ENCODE measurements at regions not wholly inside any gene's neighbourhood (a gene's known extent, or its start where the extent isn't known, plus 50 kb on each side); places are given as distances from the start of the nearest gene placed in this dataset.

- no peaks in the 10 kb centered on the region; the same call in 1 of the 2 replicates for H3K9me2 ChIP-seq (ENCODE audit: insufficient read depth)
- H2AFZ ChIP-seq = no peak overlapping the region
- H3K79me2 ChIP-seq (replicated peaks; ENCODE audit: insufficient read depth) = no peaks in the 10 kb centered on the region
- H3K27ac Mint-ChIP-seq = no peak overlapping the region
- no peaks in the 10 kb centered on the region for H3K36me3 ChIP-seq (ENCODE audit: insufficient read depth)
- no peaks in the 10 kb centered on the region for H3K4me1 Mint-ChIP-seq
- H3F3A ChIP-seq (replicated peaks; ENCODE audit: low read depth) = no peaks in the 10 kb centered on the region
- H3K4me2 ChIP-seq = no peak overlapping the region
- no peaks in the 10 kb centered on the region for H3K9me3 Mint-ChIP-seq
- H3K4me1 ChIP-seq (ENCODE audit: insufficient read depth) = no peaks in the 10 kb centered on the region
- no peak for DNase-seq (ENCODE audit: low spot score)
- ATAC-seq = no peak
- H3K4me3 Mint-ChIP-seq = no peak overlapping the region
- H3K4me3 ChIP-seq = no peak overlapping the region
- H3K36me3 Mint-ChIP-seq (ENCODE audit: low read depth) = no peaks in the 10 kb centered on the region
- H3K27ac ChIP-seq (ENCODE audit: low read depth) = no peak overlapping the region
- no peaks in the 10 kb centered on the region for H4K20me1 ChIP-seq (replicated peaks; ENCODE audit: insufficient read depth)
- no peak for TF ChIP-seq ZNF331 (CRISPR knock-in tag; IDR thresholded peaks at IDR 0.05; ENCODE audit: low read depth)
- no peak for TF ChIP-seq NANOG (IDR thresholded peaks at IDR 0.05; ENCODE audit: borderline replicate concordance)
- TF ChIP-seq ZNF114 (CRISPR knock-in tag; IDR thresholded peaks at IDR 0.05) = no peak
- TF ChIP-seq ETS1 (IDR thresholded peaks at IDR 0.05) = no peak
- no peak for TF ChIP-seq EZH2 (IDR thresholded peaks at IDR 0.05; ENCODE audit: low read depth, unreplicated experiment)
- no peak for TF ChIP-seq POLR2AphosphoS5 (IDR thresholded peaks at IDR 0.05; ENCODE audit: low read depth)
- TF ChIP-seq CREB1 (CRISPR knock-in tag; IDR thresholded peaks at IDR 0.05; ENCODE audit: low read depth) = no peak
- no peak for TF ChIP-seq STAT1 (IDR thresholded peaks at IDR 0.05; ENCODE audit: unreplicated experiment)
- no peak for TF ChIP-seq CTCF (conservative IDR thresholded peaks at IDR 0.05; ENCODE audit: low read depth in 2 of 2)
- no peak for TF ChIP-seq ZNF462 (CRISPR knock-in tag; IDR thresholded peaks at IDR 0.05)
- TF ChIP-seq REST (IDR thresholded peaks at IDR 0.05; ENCODE audit: unreplicated experiment) = no peak
- no peak for TF ChIP-seq EZH2phosphoT487 (IDR thresholded peaks at IDR 0.05; ENCODE audit: unreplicated experiment)
- no peak for TF ChIP-seq JUNB (IDR thresholded peaks at IDR 0.05; ENCODE audit: unreplicated experiment)
- peaks cover 2% of the 10 kb centered on the region for H3K27me3 Mint-ChIP-seq (ENCODE audit: insufficient read depth, low read depth, poor library complexity)
- H3K27me3 ChIP-seq (ENCODE audit: insufficient read depth) = no peaks in the 10 kb centered on the region
These were observed 114.0 kb upstream of the HDGFL1 start for GRCh38 chr6:22455378-22455777.

Measured in GM23338 (cell line).